ENCODE measurements at regions not wholly inside any gene's neighbourhood (a gene's known extent, or its start where the extent isn't known, plus 50 kb on each side); places are given as distances from the start of the nearest gene placed in this dataset.

DNA sequence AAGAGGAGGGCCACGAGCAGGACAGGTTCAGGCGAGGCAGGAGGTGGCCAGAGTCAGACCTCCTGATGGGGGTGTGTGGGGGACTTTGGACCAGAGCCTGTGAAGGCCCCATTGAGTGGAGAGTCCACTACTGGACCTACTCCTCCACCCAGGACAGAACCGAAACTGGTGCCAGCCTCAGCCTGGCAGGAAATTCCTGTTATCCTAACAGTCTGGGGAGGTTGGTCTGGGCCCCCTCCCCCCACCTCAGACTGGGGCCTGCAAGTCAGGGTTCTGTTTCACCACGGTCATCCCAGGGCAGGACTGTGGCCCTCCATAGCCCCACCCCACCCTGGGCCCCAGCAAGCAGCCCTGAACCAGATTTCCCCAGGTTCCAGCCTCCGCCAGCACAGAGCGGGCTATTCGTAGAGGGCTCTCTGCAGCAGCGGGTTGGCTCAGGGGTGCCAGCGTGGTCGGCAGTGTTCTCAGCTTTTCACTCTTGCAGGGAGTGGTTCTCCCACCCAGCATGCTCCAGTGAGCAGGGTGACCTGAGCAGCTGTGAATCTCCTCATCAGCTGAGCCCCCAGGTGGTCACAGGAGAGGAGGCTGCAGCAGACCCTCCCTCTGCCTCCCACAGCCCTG is 217.3 kb downstream of the TBC1D2B start:
- TF ChIP-seq, protein P1, sequence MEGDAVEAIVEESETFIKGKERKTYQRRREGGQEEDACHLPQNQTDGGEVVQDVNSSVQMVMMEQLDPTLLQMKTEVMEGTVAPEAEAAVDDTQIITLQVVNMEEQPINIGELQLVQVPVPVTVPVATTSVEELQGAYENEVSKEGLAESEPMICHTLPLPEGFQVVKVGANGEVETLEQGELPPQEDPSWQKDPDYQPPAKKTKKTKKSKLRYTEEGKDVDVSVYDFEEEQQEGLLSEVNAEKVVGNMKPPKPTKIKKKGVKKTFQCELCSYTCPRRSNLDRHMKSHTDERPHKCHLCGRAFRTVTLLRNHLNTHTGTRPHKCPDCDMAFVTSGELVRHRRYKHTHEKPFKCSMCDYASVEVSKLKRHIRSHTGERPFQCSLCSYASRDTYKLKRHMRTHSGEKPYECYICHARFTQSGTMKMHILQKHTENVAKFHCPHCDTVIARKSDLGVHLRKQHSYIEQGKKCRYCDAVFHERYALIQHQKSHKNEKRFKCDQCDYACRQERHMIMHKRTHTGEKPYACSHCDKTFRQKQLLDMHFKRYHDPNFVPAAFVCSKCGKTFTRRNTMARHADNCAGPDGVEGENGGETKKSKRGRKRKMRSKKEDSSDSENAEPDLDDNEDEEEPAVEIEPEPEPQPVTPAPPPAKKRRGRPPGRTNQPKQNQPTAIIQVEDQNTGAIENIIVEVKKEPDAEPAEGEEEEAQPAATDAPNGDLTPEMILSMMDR (conservative IDR thresholded peaks at IDR 0.05 in 1 of 2, IDR thresholded peaks at IDR 0.05 in 1 of 2; ENCODE audit: extremely low read depth in 1 of 2, insufficient read depth in 1 of 2, low read depth in 1 of 2, low read length in 2 of 2): no peak
- TF ChIP-seq EZH2 (IDR thresholded peaks at IDR 0.05; ENCODE audit: borderline replicate concordance, low read length): no peak
